HepG2 (cell line): ENCODE measurements at regions not wholly inside any gene's neighbourhood (a gene's known extent, or its start where the extent isn't known, plus 50 kb on each side); places are given as distances from the start of the nearest gene placed in this dataset.

Experiments used
- ATAC-seq: fragments of 200-7000 bp; cut with Tn5 transposase; 3 replicates; pipeline ENCODE4 v1.9.1; 2020; ENCODE audit warnings: mild to moderate bottlenecking, moderate library complexity
- BruUV-seq: library from RNA; stranded (reverse); fragments of 400-500 nt; replicated peaks from 2 replicates; lab custom pipeline; 2021; lab: Mats Ljungman, UMichigan
- CTCF ChIA-PET: fragments of 300-600 bp; formaldehyde crosslinking; extraction: SDS; loops from one replicate; lab custom pipeline; 2021; ENCODE audit warnings: low total read pairs, inconsistent platforms, low intra/inter-chr PET ratio; lab: Yijun Ruan, JAX
- POLR2A ChIA-PET: fragments of 350-600 bp; sonication (Branson Sonifier 250); formaldehyde crosslinking; loops from one replicate; lab custom pipeline; 2020; ENCODE audit warnings: antibody characterized with exemption, inconsistent platforms; lab: Yijun Ruan, JAX
- DNase-seq: peaks from one replicate; pipeline ENCODE4 v3.0.0-alpha.2; 2015; ENCODE audit warnings: low spot score
- FAIRE-seq: peaks from 3 replicates; lab custom pipeline; 2011; peaks lifted over from hg19 to GRCh38; lab: Jason Lieb, UNC
- H2AFZ ChIP-seq: one replicate; pipeline ENCODE4 v1.6.1; 2011; ENCODE audit warnings: low read length, inconsistent platforms
- H3K27ac ChIP-seq: fragments of 300-600 bp; 3 replicates; pipeline ENCODE4 v1.8.0; 2011; ENCODE audit warnings: mixed run types, mild to moderate bottlenecking, mixed read lengths, low read length, inconsistent platforms; ENCODE audit not compliant: insufficient read depth; ENCODE audit errors: extremely low read length
- H3K27me3 ChIP-seq, 2 experiments: fragments of 200-600 bp in 1 of 2; 2 replicates in 1 of 2; 3 replicates in 1 of 2; pipeline versions ENCODE4 v1.6.0 to v1.8.0; 2011; ENCODE audit warnings: low read length in 2 of 2, mild to moderate bottlenecking in 2 of 2, moderate library complexity in 2 of 2, inconsistent platforms in 1 of 2; ENCODE audit not compliant: insufficient read depth in 2 of 2, control insufficient read depth in 1 of 2
- H3K36me3 ChIP-seq, 2 experiments: fragments of 200-600 bp in 1 of 2; replicated peaks in 1 of 2; 2 replicates in 1 of 2; 3 replicates in 1 of 2; pipeline versions ENCODE4 v1.5.1 to v1.8.0; 2011; ENCODE audit warnings: low read length in 2 of 2, inconsistent platforms in 1 of 2; ENCODE audit not compliant: insufficient read depth in 2 of 2, control insufficient read depth in 1 of 2
- H3K4me1 ChIP-seq: 2 replicates; pipeline ENCODE4 v1.5.1; 2012; ENCODE audit warnings: low read length, inconsistent platforms; ENCODE audit not compliant: insufficient read depth
- H3K4me2 ChIP-seq: 2 replicates; pipeline ENCODE4 v1.6.0; 2011; ENCODE audit warnings: low read depth, low read length, inconsistent platforms
- H3K4me3 ChIP-seq, 3 experiments: fragments of 200-600 bp in 1 of 3; sonication (generic), shearing (Covaris generic) in 1 of 3; replicated peaks in 1 of 3; 2 replicates each; pipeline ENCODE4 v1.5.1; 2011 to 2016; ENCODE audit warnings: low read length in 3 of 3, inconsistent platforms in 2 of 3, low read depth in 2 of 3, mild to moderate bottlenecking in 2 of 3, control low read depth in 1 of 3, mixed read lengths in 1 of 3; ENCODE audit not compliant: insufficient read depth in 1 of 3
- H3K79me2 ChIP-seq: one replicate; pipeline ENCODE4 v1.6.1; 2011; ENCODE audit warnings: low read length, inconsistent platforms; ENCODE audit not compliant: insufficient read depth
- H3K9ac ChIP-seq: 2 replicates; pipeline ENCODE4 v1.6.0; 2011; ENCODE audit warnings: mild to moderate bottlenecking, low read depth, low read length, inconsistent platforms; ENCODE audit not compliant: insufficient read depth
- H3K9me3 ChIP-seq: 2 replicates; pipeline ENCODE4 v1.5.1; 2012; ENCODE audit warnings: mild to moderate bottlenecking, low read length
- H4K20me1 ChIP-seq: 2 replicates; pipeline ENCODE4 v1.6.0; 2011; ENCODE audit warnings: inconsistent platforms, mild to moderate bottlenecking, low read length, moderate library complexity; ENCODE audit not compliant: insufficient read depth
- ATF1 ChIP-seq: IDR thresholded peaks from 2 replicates; pipeline ENCODE4 v1.6.1; 2016; ENCODE audit warnings: mild to moderate bottlenecking, control low read depth
- HDAC2 ChIP-seq: sonication (generic); formaldehyde crosslinking; IDR thresholded peaks from 2 replicates; pipeline ENCODE4 v1.4.0; 2020; ENCODE audit warnings: missing genetic modification reagents
- NBN ChIP-seq: fragments of 450-650 bp; conservative IDR thresholded peaks from 2 replicates; pipeline ENCODE4 v1.6.1; 2017
- RFX1 ChIP-seq: fragments of 450-650 bp; IDR thresholded peaks from 2 replicates; pipeline ENCODE4 v1.6.1; 2017
- SALL1 ChIP-seq: sonication (generic); formaldehyde crosslinking; IDR thresholded peaks from 2 replicates; pipeline ENCODE4 v1.8.0; 2022; ENCODE audit warnings: mild to moderate bottlenecking, missing genetic modification reagents
- SOX6 ChIP-seq, 2 experiments: fragments of 450-650 bp in 1 of 2; sonication (generic) in 1 of 2; formaldehyde crosslinking in 1 of 2; IDR thresholded peaks; 2 replicates each; pipeline versions ENCODE4 v1.4.0 to v1.6.1; 2017 to 2020; ENCODE audit warnings: antibody characterized with exemption in 1 of 2, mild to moderate bottlenecking in 1 of 2, missing genetic modification reagents in 1 of 2
- TEAD3 ChIP-seq: optimal IDR thresholded peaks from 2 replicates; pipeline ENCODE3; 2016; ENCODE audit warnings: borderline replicate concordance
- ZNF263 ChIP-seq: sonication (generic); formaldehyde crosslinking; IDR thresholded peaks from 2 replicates; pipeline ENCODE4 v1.4.0; 2020; ENCODE audit warnings: missing genetic modification reagents
- ZNF264 ChIP-seq: sonication (generic); formaldehyde crosslinking; IDR thresholded peaks from 2 replicates; pipeline ENCODE4 v1.4.0; 2020; ENCODE audit warnings: missing genetic modification reagents
- ZNF549 ChIP-seq: sonication (generic); formaldehyde crosslinking; IDR thresholded peaks from 2 replicates; pipeline ENCODE4 v1.5.0; 2020; ENCODE audit warnings: missing genetic modification reagents
- ZNF678 ChIP-seq: sonication (generic); formaldehyde crosslinking; IDR thresholded peaks from 2 replicates; pipeline ENCODE4 v1.4.0; 2020; ENCODE audit warnings: mild to moderate bottlenecking, missing genetic modification reagents
- ZNF777 ChIP-seq: sonication (generic); formaldehyde crosslinking; IDR thresholded peaks from 2 replicates; pipeline ENCODE4 v1.4.0; 2020; ENCODE audit warnings: missing genetic modification reagents
- ZSCAN25 ChIP-seq: sonication (generic); formaldehyde crosslinking; IDR thresholded peaks from 2 replicates; pipeline ENCODE4 v1.8.0; 2022; ENCODE audit warnings: mild to moderate bottlenecking, missing genetic modification reagents
- WGBS: methylation state at CpG from one replicate; pipeline ENCODE4 v1.1.6; 2017; ENCODE audit warnings: low lambda C conversion rate; 5-methylcytosine and 5-hydroxymethylcytosine counted together
- in situ Hi-C: cut with HindIII; loops from 2 replicates; pipeline ENCODE4 v1.10.0; 2017; ENCODE audit warnings: low pct_unique_long_range_greater_than_20kb; ENCODE audit not compliant: extremely low pct_ligation_motif_present
- intact Hi-C: fragments of 100-400 bp; cut with micrococcal nuclease; formaldehyde crosslinking; loops from one replicate; pipeline ENCODE4 v1.10.0; 2022; ENCODE audit not compliant: unreplicated experiment
- TF ChIP-seq, protein P1 (sequence below): sonication (generic); formaldehyde crosslinking; IDR thresholded peaks from 2 replicates; pipeline ENCODE4 v1.5.0; 2020; ENCODE audit warnings: missing genetic modification reagents, mild to moderate bottlenecking, borderline replicate concordance
- TF ChIP-seq, protein P2 (sequence below): sonication (generic); formaldehyde crosslinking; IDR thresholded peaks from 2 replicates; pipeline ENCODE4 v1.8.1; 2022; ENCODE audit warnings: mild to moderate bottlenecking, missing genetic modification reagents
- TF ChIP-seq, protein P3 (sequence below): IDR thresholded peaks from 2 replicates; pipeline ENCODE4 v1.6.1; 2016; ENCODE audit warnings: low read depth
- TF ChIP-seq, protein P4 (sequence below): sonication (generic); formaldehyde crosslinking; IDR thresholded peaks from 2 replicates; pipeline ENCODE4 v1.9.0; 2021; ENCODE audit warnings: missing genetic modification reagents, borderline replicate concordance
- TF ChIP-seq, protein P5 (sequence below): IDR thresholded peaks from 2 replicates; pipeline ENCODE4 v1.6.1; 2018; ENCODE audit warnings: missing genetic modification reagents

DNA sequence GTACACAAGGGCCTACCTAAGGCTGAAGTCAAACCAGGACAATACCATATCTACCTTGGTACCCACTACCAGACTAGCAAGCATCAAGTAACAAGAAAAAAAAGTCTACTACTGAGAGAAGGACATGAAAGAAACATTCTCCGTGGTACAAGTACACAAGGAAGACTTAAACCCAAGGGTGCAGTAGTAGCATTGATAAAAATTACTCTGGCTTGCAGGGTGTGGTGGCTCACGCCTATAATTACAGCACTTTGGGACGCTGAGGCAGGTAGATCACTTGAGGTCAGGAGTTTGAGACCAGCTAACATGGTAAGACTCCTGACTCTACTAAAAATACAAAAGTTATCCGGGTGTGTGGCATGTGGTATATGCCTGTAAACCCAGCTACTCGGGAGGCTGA lies 386.5 kb upstream of the PMFBP1 start:
- DNase-seq (no peak), FAIRE-seq (no peak), ATAC-seq (no peak)
- no peak overlapping the region for H3K4me3 ChIP-seq
- TF ChIP-seq SOX6 (IDR thresholded peaks at IDR 0.05) (no peak), SOX6 (CRISPR knock-in tag; IDR thresholded peaks at IDR 0.05) (no peak), ZNF777 (CRISPR knock-in tag) (no peak), ZNF264 (CRISPR knock-in tag) (no peak), SALL1 (CRISPR knock-in tag) (no peak), ZSCAN25 (no peak), ATF1 (CRISPR knock-in tag) (no peak), TEAD3 (CRISPR knock-in tag) (no peak), NBN (no peak), RFX1 (no peak), ZNF549 (CRISPR knock-in tag) (no peak), ZNF263 (CRISPR knock-in tag) (no peak), ZNF678 (CRISPR knock-in tag) (no peak), HDAC2 (CRISPR knock-in tag) (no peak)
- TF ChIP-seq, protein P1, sequence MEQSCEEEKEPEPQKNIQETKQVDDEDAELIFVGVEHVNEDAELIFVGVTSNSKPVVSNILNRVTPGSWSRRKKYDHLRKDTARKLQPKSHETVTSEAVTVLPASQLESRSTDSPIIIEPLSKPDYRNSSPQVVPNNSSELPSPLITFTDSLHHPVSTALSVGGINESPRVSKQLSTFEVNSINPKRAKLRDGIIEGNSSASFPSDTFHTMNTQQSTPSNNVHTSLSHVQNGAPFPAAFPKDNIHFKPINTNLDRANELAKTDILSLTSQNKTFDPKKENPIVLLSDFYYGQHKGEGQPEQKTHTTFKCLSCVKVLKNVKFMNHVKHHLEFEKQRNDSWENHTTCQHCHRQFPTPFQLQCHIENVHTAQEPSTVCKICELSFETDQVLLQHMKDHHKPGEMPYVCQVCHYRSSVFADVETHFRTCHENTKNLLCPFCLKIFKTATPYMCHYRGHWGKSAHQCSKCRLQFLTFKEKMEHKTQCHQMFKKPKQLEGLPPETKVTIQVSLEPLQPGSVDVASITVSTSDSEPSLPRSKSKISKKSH (CRISPR knock-in tag) = no peak
- TF ChIP-seq, protein P2, sequence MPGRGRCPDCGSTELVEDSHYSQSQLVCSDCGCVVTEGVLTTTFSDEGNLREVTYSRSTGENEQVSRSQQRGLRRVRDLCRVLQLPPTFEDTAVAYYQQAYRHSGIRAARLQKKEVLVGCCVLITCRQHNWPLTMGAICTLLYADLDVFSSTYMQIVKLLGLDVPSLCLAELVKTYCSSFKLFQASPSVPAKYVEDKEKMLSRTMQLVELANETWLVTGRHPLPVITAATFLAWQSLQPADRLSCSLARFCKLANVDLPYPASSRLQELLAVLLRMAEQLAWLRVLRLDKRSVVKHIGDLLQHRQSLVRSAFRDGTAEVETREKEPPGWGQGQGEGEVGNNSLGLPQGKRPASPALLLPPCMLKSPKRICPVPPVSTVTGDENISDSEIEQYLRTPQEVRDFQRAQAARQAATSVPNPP (CRISPR knock-in tag) = no peak
- TF ChIP-seq, protein P3, sequence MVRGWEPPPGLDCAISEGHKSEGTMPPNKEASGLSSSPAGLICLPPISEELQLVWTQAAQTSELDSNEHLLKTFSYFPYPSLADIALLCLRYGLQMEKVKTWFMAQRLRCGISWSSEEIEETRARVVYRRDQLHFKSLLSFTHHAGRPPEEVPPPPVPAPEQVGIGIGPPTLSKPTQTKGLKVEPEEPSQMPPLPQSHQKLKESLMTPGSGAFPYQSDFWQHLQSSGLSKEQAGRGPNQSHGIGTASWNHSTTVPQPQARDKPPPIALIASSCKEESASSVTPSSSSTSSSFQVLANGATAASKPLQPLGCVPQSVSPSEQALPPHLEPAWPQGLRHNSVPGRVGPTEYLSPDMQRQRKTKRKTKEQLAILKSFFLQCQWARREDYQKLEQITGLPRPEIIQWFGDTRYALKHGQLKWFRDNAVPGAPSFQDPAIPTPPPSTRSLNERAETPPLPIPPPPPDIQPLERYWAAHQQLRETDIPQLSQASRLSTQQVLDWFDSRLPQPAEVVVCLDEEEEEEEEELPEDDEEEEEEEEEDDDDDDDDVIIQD (CRISPR knock-in tag) = no peak
- TF ChIP-seq, protein P4, sequence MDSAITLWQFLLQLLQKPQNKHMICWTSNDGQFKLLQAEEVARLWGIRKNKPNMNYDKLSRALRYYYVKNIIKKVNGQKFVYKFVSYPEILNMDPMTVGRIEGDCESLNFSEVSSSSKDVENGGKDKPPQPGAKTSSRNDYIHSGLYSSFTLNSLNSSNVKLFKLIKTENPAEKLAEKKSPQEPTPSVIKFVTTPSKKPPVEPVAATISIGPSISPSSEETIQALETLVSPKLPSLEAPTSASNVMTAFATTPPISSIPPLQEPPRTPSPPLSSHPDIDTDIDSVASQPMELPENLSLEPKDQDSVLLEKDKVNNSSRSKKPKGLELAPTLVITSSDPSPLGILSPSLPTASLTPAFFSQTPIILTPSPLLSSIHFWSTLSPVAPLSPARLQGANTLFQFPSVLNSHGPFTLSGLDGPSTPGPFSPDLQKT (CRISPR knock-in tag) = no peak
- TF ChIP-seq, protein P5, sequence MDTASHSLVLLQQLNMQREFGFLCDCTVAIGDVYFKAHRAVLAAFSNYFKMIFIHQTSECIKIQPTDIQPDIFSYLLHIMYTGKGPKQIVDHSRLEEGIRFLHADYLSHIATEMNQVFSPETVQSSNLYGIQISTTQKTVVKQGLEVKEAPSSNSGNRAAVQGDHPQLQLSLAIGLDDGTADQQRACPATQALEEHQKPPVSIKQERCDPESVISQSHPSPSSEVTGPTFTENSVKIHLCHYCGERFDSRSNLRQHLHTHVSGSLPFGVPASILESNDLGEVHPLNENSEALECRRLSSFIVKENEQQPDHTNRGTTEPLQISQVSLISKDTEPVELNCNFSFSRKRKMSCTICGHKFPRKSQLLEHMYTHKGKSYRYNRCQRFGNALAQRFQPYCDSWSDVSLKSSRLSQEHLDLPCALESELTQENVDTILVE (CRISPR knock-in tag) = no peak
- no peak overlapping the region for H2AFZ ChIP-seq
- H3K4me2 ChIP-seq = no peak overlapping the region
- in situ Hi-C loops = no loop called here
- H3K4me1 ChIP-seq = peaks cover 10% of the 10 kb centered on the region
- intact Hi-C loops = loop anchor here (5.0 kb wide), 1 partner anchor 104 kb away; no protein-coding TSS in a partner anchor
- 96% methylated on average over 5 of the region's 5 CpGs for WGBS
- H3K27me3 ChIP-seq = no peaks in the 10 kb centered on the region
- H4K20me1 ChIP-seq = no peaks in the 10 kb centered on the region
- H3K9ac ChIP-seq = no peak overlapping the region
- ChIA-PET POLR2A (no interaction called here), CTCF (no interaction called here)
- H3K79me2 ChIP-seq = no peaks in the 10 kb centered on the region
- no peaks in the 10 kb centered on the region for H3K9me3 ChIP-seq
- no peak overlapping the region for H3K27ac ChIP-seq
- no peaks in the 10 kb centered on the region; a peak in 1 of 5 replicates for H3K36me3 ChIP-seq
- no TSS peak for BruUV-seq
